Activated T-cell treated with anti-CD3 and anti-CD28 coated beads, Interleukin-2, amount 50 U/mL, for 1 hour (primary cell): ENCODE measurements at regions not wholly inside any gene's neighbourhood (a gene's known extent, or its start where the extent isn't known, plus 50 kb on each side); places are given as distances from the start of the nearest gene placed in this dataset.
"Not testable (repeated sequence)": the region's sequence is repeated elsewhere in the genome, so short reads cannot be mapped to it uniquely, and the experiment has no call there.

ENCODE experiments used
- DNase-seq: peaks from one replicate; pipeline ENCODE4 v3.0.0-alpha.2; 2020

- no peak for DNase-seq
Measured at GRCh38 chr19:20287070-20287469, 120.1 kb downstream of the ZNF486 start.

GRCh38 chr19:20285876-20286275 is 118.9 kb downstream of the ZNF486 start:
- DNase-seq = not testable (repeated sequence)

GRCh38 chr19:20279516-20279915 is 112.5 kb downstream of the ZNF486 start:
- DNase-seq = no peak

- DNase-seq = no peak
Measured at GRCh38 chr19:20278342-20278741, 111.3 kb downstream of the ZNF486 start.

- not testable (repeated sequence) for DNase-seq
Measured at GRCh38 chr19:20276732-20277082, 109.7 kb downstream of the ZNF486 start.

- DNase-seq = no peak
Measured at GRCh38 chr19:20276011-20276731, 109.2 kb downstream of the ZNF486 start.

- DNase-seq = no peak
Measured at GRCh38 chr19:20273951-20274570, 107.0 kb downstream of the ZNF486 start.

- DNase-seq = no peak
Measured at GRCh38 chr19:20273376-20273775, 106.4 kb downstream of the ZNF486 start.

- not testable (repeated sequence) for DNase-seq
Measured at GRCh38 chr19:20272627-20273010, 105.6 kb downstream of the ZNF486 start.

- not testable (repeated sequence) for DNase-seq
Measured at GRCh38 chr19:20271927-20272626, 105.1 kb downstream of the ZNF486 start.

- DNase-seq = no peak
Measured at GRCh38 chr19:20271215-20271926, 104.4 kb downstream of the ZNF486 start.

GRCh38 chr19:20269461-20269860 is 102.4 kb downstream of the ZNF486 start:
- DNase-seq = no peak

GRCh38 chr19:20261513-20261912 is 94.5 kb downstream of the ZNF486 start:
- not testable (repeated sequence) for DNase-seq

GRCh38 chr19:20260738-20261137 is 93.7 kb downstream of the ZNF486 start:
- DNase-seq = not testable (repeated sequence)

GRCh38 chr19:20259615-20260014 is 92.6 kb downstream of the ZNF486 start:
- no peak for DNase-seq

- no peak for DNase-seq
Measured at GRCh38 chr19:20256606-20257005, 89.6 kb downstream of the ZNF486 start.

GRCh38 chr19:20254121-20254520 is 87.1 kb downstream of the ZNF486 start:
- DNase-seq = no peak

- DNase-seq = no peak
Measured at GRCh38 chr19:20252613-20253012, 85.6 kb downstream of the ZNF486 start.

GRCh38 chr19:20250627-20251026 is 83.6 kb downstream of the ZNF486 start:
- no peak for DNase-seq

- DNase-seq = no peak
Measured at GRCh38 chr19:20250121-20250520, 83.1 kb downstream of the ZNF486 start.
